Stimulated activated memory B cell treated with anti-CD40 and anti-IgM and Interleukin-4, amounts not matched to agents 10 μg/mL and 1 μg/mL and 100 μg/mL, for 72 hours (primary cell): ENCODE measurements at regions not wholly inside any gene's neighbourhood (a gene's known extent, or its start where the extent isn't known, plus 50 kb on each side); places are given as distances from the start of the nearest gene placed in this dataset.

Experiments
- ATAC-seq: fragments of 150-1000 bp; cut with Tn5 transposase; 2 replicates; pipeline ENCODE4 v1.10.0; 2021
- H3K27ac Mint-ChIP-seq: one replicate; pipeline ENCODE4 v1.8.0; 2022; ENCODE audit warnings: mild to moderate bottlenecking, mixed read lengths
- H3K27me3 Mint-ChIP-seq: one replicate; pipeline ENCODE4 v1.8.0; 2022; ENCODE audit warnings: mixed read lengths
- H3K36me3 Mint-ChIP-seq: one replicate; pipeline ENCODE4 v1.8.0; 2022; ENCODE audit warnings: mixed read lengths
- H3K4me1 Mint-ChIP-seq: one replicate; pipeline ENCODE4 v1.8.0; 2022; ENCODE audit warnings: mixed read lengths
- H3K4me3 Mint-ChIP-seq: one replicate; pipeline ENCODE4 v1.8.0; 2022; ENCODE audit warnings: mild to moderate bottlenecking, moderate library complexity, mixed read lengths
- H3K9me3 Mint-ChIP-seq: one replicate; pipeline ENCODE4 v1.8.0; 2022; ENCODE audit warnings: mixed read lengths

- H3K27ac Mint-ChIP-seq: no peak overlapping the region
- peaks cover 13% of the 10 kb centered on the region for H3K9me3 Mint-ChIP-seq
- H3K36me3 Mint-ChIP-seq: no peaks in the 10 kb centered on the region
- ATAC-seq: no peak
- no peaks in the 10 kb centered on the region for H3K27me3 Mint-ChIP-seq
- H3K4me3 Mint-ChIP-seq: no peak overlapping the region
- no peaks in the 10 kb centered on the region for H3K4me1 Mint-ChIP-seq
These were observed 64.1 kb upstream of the EEPD1 start for GRCh38 chr7:36088966-36089365.

- no peak for ATAC-seq
- Mint-ChIP-seq H3K36me3 (no peaks in the 10 kb centered on the region), H3K27me3 (no peaks in the 10 kb centered on the region), H3K4me3 (no peak overlapping the region), H3K4me1 (no peaks in the 10 kb centered on the region), H3K27ac (no peak overlapping the region), H3K9me3 (peaks cover 13% of the 10 kb centered on the region)
These were observed 61.8 kb upstream of the EEPD1 start for GRCh38 chr7:36090976-36091873.

- Mint-ChIP-seq H3K27ac (no peak overlapping the region), H3K36me3 (no peaks in the 10 kb centered on the region), H3K27me3 (no peaks in the 10 kb centered on the region), H3K4me1 (no peaks in the 10 kb centered on the region), H3K4me3 (no peak overlapping the region), H3K9me3 (peaks cover 13% of the 10 kb centered on the region)
- ATAC-seq: no peak
These were observed 61.2 kb upstream of the EEPD1 start for GRCh38 chr7:36091874-36092176.

- no peak overlapping the region for H3K4me3 Mint-ChIP-seq
- ATAC-seq: no peak
- H3K27ac Mint-ChIP-seq: no peak overlapping the region
- H3K36me3 Mint-ChIP-seq: no peaks in the 10 kb centered on the region
- H3K9me3 Mint-ChIP-seq: peaks cover 13% of the 10 kb centered on the region
- H3K4me1 Mint-ChIP-seq: no peaks in the 10 kb centered on the region
- H3K27me3 Mint-ChIP-seq: no peaks in the 10 kb centered on the region
These were observed 60.8 kb upstream of the EEPD1 start for GRCh38 chr7:36092221-36092771.

GRCh38 chr7:36096460-36097095 lies 56.5 kb upstream of the EEPD1 start:
- no peaks in the 10 kb centered on the region for H3K4me1 Mint-ChIP-seq
- no peak overlapping the region for H3K27ac Mint-ChIP-seq
- no peak overlapping the region for H3K4me3 Mint-ChIP-seq
- H3K27me3 Mint-ChIP-seq: peaks cover 8% of the 10 kb centered on the region
- ATAC-seq: no peak
- H3K36me3 Mint-ChIP-seq: peaks cover 7% of the 10 kb centered on the region
- peaks cover 12% of the 10 kb centered on the region for H3K9me3 Mint-ChIP-seq

GRCh38 chr7:36098096-36098495 lies 55.0 kb upstream of the EEPD1 start:
- no peak for ATAC-seq
- Mint-ChIP-seq H3K4me3 (no peak overlapping the region), H3K9me3 (peaks cover 12% of the 10 kb centered on the region), H3K27me3 (peaks cover 8% of the 10 kb centered on the region), H3K4me1 (no peaks in the 10 kb centered on the region), H3K27ac (no peak overlapping the region), H3K36me3 (peaks cover 7% of the 10 kb centered on the region)

GRCh38 chr7:36100226-36100625 lies 52.8 kb upstream of the EEPD1 start:
- Mint-ChIP-seq H3K27ac (no peak overlapping the region), H3K4me3 (no peak overlapping the region)

GRCh38 chr7:36100634-36101033 lies 52.4 kb upstream of the EEPD1 start:
- no peaks in the 10 kb centered on the region for H3K4me1 Mint-ChIP-seq
- H3K4me3 Mint-ChIP-seq: no peak overlapping the region
- peaks cover 12% of the 10 kb centered on the region for H3K9me3 Mint-ChIP-seq
- peaks cover 7% of the 10 kb centered on the region for H3K36me3 Mint-ChIP-seq
- peaks cover 8% of the 10 kb centered on the region for H3K27me3 Mint-ChIP-seq
- no peak for ATAC-seq
- no peak overlapping the region for H3K27ac Mint-ChIP-seq

More at GRCh38 chr7:36100226-36100625, 52.8 kb upstream of the EEPD1 start:
- no peak for ATAC-seq
- Mint-ChIP-seq H3K36me3 (peaks cover 7% of the 10 kb centered on the region), H3K4me1 (no peaks in the 10 kb centered on the region), H3K27me3 (peaks cover 8% of the 10 kb centered on the region), H3K9me3 (peaks cover 12% of the 10 kb centered on the region)
